CD4-positive, alpha-beta T cell (primary cell): ENCODE measurements at regions not wholly inside any gene's neighbourhood (a gene's known extent, or its start where the extent isn't known, plus 50 kb on each side); places are given as distances from the start of the nearest gene placed in this dataset.

Source experiments
- ATAC-seq: fragments of 200-7000 bp; cut with Tn5 transposase; one replicate; pipeline ENCODE4 v1.10.0; 2022; ENCODE audit warnings: mild to moderate bottlenecking; ENCODE audit not compliant: poor library complexity
- CTCF ChIA-PET: fragments of 350-600 bp; sonication (Branson Sonifier 250); formaldehyde crosslinking; loops from one replicate; lab custom pipeline; 2021; ENCODE audit warnings: antibody characterized with exemption, inconsistent platforms; lab: Charles Lee
- POLR2A ChIA-PET: fragments of 350-600 bp; sonication (Branson Sonifier 250); formaldehyde crosslinking; loops from one replicate; lab custom pipeline; 2021; ENCODE audit warnings: antibody characterized with exemption, inconsistent platforms; lab: Charles Lee
- DNase-seq, 14 experiments: peaks; one replicate each; pipeline ENCODE4 v3.0.0-alpha.2; 2013 to 2020; ENCODE audit warnings: mixed read lengths in 2 of 14
- H3K27ac ChIP-seq, 2 donors: one replicate each; pipeline versions ENCODE4 v1.5.1 to v1.7.0; 2013; ENCODE audit warnings: low read length in 2 of 2, low read depth in 1 of 2, mild to moderate bottlenecking in 1 of 2
- H3K27me3 ChIP-seq, 2 experiments: 1 replicate in 1 of 2; 2 replicates in 1 of 2; pipeline versions ENCODE4 v1.6.1 to v1.7.0; 2013; ENCODE audit warnings: low read length in 2 of 2, control low read depth in 1 of 2, mild to moderate bottlenecking in 1 of 2, moderate library complexity in 1 of 2; ENCODE audit not compliant: insufficient read depth in 2 of 2, control insufficient read depth in 1 of 2
- H3K36me3 ChIP-seq: one replicate; pipeline ENCODE4 v1.6.1; 2013; ENCODE audit warnings: low read length, control low read depth; ENCODE audit not compliant: insufficient read depth
- H3K4me1 ChIP-seq: one replicate; pipeline ENCODE4 v1.6.1; 2013; ENCODE audit warnings: low read length, control low read depth; ENCODE audit not compliant: insufficient read depth
- H3K4me3 ChIP-seq: one replicate; pipeline ENCODE4 v1.5.1; 2013; ENCODE audit warnings: mild to moderate bottlenecking, low read length, moderate library complexity
- H3K9me3 ChIP-seq, 2 experiments: 1 replicate in 1 of 2; 2 replicates in 1 of 2; pipeline versions ENCODE4 v1.6.1 to v1.7.0; 2013; ENCODE audit warnings: low read length in 2 of 2, mild to moderate bottlenecking in 2 of 2, control low read depth in 1 of 2, moderate library complexity in 1 of 2; ENCODE audit not compliant: control insufficient read depth in 1 of 2, insufficient read depth in 1 of 2
- H3K27ac Mint-ChIP-seq: one replicate; pipeline ENCODE4 v1.8.0; 2020; ENCODE audit warnings: mixed read lengths
- H3K27me3 Mint-ChIP-seq: one replicate; pipeline ENCODE4 v1.8.0; 2021; ENCODE audit warnings: mixed read lengths
- H3K36me3 Mint-ChIP-seq: one replicate; pipeline ENCODE4 v1.8.0; 2021; ENCODE audit warnings: low read depth, mixed read lengths
- H3K4me1 Mint-ChIP-seq: one replicate; pipeline ENCODE4 v1.8.0; 2021; ENCODE audit warnings: low read depth, mixed read lengths
- H3K4me3 Mint-ChIP-seq: one replicate; pipeline ENCODE4 v1.8.0; 2020; ENCODE audit warnings: mild to moderate bottlenecking, mixed read lengths
- H3K9me3 Mint-ChIP-seq: one replicate; pipeline ENCODE4 v1.8.0; 2020; ENCODE audit warnings: mixed read lengths
- CTCF ChIP-seq: fragments of 200-600 bp; IDR thresholded peaks from one replicate; pipeline ENCODE4 v1.8.0; 2022; ENCODE audit warnings: antibody characterized with exemption, mild to moderate bottlenecking
- intact Hi-C, 2 experiments: fragments of 100-400 bp; cut with DNase I in 1 of 2; cut with micrococcal nuclease in 1 of 2; formaldehyde crosslinking; loops; one replicate each; pipeline versions ENCODE4 v1.15.1 to v1.9.0; 2023 to 2025; cut with DNase I, micrococcal nuclease

- H3K27ac Mint-ChIP-seq = no peak overlapping the region
- no peaks in the 10 kb centered on the region for H3K36me3 Mint-ChIP-seq
- ChIA-PET POLR2A (no interaction called here), CTCF (no interaction called here)
- H3K4me1 Mint-ChIP-seq = no peaks in the 10 kb centered on the region
- TF ChIP-seq CTCF = no peak
- peaks cover 5% of the 10 kb centered on the region for H3K9me3 Mint-ChIP-seq
- H3K27me3 Mint-ChIP-seq = no peaks in the 10 kb centered on the region
- Histone ChIP-seq H3K4me3 (no peak overlapping the region), H3K4me1 (no peaks in the 10 kb centered on the region), H3K9me3 (no peaks in the 10 kb centered on the region), H3K27ac (no peak overlapping the region), H3K27me3 (no peaks in the 10 kb centered on the region), H3K36me3 (no peaks in the 10 kb centered on the region)
- H3K4me3 Mint-ChIP-seq = no peak overlapping the region
- ATAC-seq (no peak), DNase-seq (no peak)
- intact Hi-C loops = no loop called here
These were observed 1068.3 kb downstream of the HACE1 start for GRCh38 chr6:103791458-103791857.

- Mint-ChIP-seq H3K27me3 (no peaks in the 10 kb centered on the region), H3K4me1 (no peaks in the 10 kb centered on the region), H3K36me3 (no peaks in the 10 kb centered on the region), H3K9me3 (no peaks in the 10 kb centered on the region), H3K4me3 (no peak overlapping the region), H3K27ac (no peak overlapping the region)
- no peaks in the 10 kb centered on the region for H3K9me3 ChIP-seq
- no peaks in the 10 kb centered on the region for H3K4me1 ChIP-seq
- H3K27me3 ChIP-seq = no peaks in the 10 kb centered on the region
- H3K27ac ChIP-seq = no peak overlapping the region
- H3K4me3 ChIP-seq = no peak overlapping the region
- intact Hi-C loops = no loop called here
- H3K36me3 ChIP-seq = no peaks in the 10 kb centered on the region
- ATAC-seq (no peak), DNase-seq (no peak)
- TF ChIP-seq CTCF = no peak
- POLR2A ChIA-PET = no interaction called here
- CTCF ChIA-PET = no interaction called here
These were observed 1075.6 kb downstream of the HACE1 start for GRCh38 chr6:103784117-103784516.

- H3K27me3 Mint-ChIP-seq = no peaks in the 10 kb centered on the region
- no peaks in the 10 kb centered on the region for H3K9me3 ChIP-seq
- H3K4me1 ChIP-seq = no peaks in the 10 kb centered on the region
- H3K27ac Mint-ChIP-seq = no peak overlapping the region
- no peak overlapping the region for H3K4me3 ChIP-seq
- no peaks in the 10 kb centered on the region for H3K36me3 ChIP-seq
- no peaks in the 10 kb centered on the region for H3K9me3 Mint-ChIP-seq
- DNase-seq (no peak), ATAC-seq (no peak)
- no peak for TF ChIP-seq CTCF
- H3K36me3 Mint-ChIP-seq = no peaks in the 10 kb centered on the region
- no peaks in the 10 kb centered on the region for H3K4me1 Mint-ChIP-seq
- CTCF ChIA-PET = no interaction called here
- no peaks in the 10 kb centered on the region for H3K27me3 ChIP-seq
- H3K4me3 Mint-ChIP-seq = no peak overlapping the region
- POLR2A ChIA-PET = no interaction called here
- no peak overlapping the region for H3K27ac ChIP-seq
- intact Hi-C loops = no loop called here
These were observed 1076.4 kb downstream of the HACE1 start for GRCh38 chr6:103783329-103783728.
